ENCODE measurements at regions not wholly inside any gene's neighbourhood (a gene's known extent, or its start where the extent isn't known, plus 50 kb on each side); places are given as distances from the start of the nearest gene placed in this dataset.
A peak's percentile ranks its signal among the peaks of the same experiment; 100 is the strongest.

DNA sequence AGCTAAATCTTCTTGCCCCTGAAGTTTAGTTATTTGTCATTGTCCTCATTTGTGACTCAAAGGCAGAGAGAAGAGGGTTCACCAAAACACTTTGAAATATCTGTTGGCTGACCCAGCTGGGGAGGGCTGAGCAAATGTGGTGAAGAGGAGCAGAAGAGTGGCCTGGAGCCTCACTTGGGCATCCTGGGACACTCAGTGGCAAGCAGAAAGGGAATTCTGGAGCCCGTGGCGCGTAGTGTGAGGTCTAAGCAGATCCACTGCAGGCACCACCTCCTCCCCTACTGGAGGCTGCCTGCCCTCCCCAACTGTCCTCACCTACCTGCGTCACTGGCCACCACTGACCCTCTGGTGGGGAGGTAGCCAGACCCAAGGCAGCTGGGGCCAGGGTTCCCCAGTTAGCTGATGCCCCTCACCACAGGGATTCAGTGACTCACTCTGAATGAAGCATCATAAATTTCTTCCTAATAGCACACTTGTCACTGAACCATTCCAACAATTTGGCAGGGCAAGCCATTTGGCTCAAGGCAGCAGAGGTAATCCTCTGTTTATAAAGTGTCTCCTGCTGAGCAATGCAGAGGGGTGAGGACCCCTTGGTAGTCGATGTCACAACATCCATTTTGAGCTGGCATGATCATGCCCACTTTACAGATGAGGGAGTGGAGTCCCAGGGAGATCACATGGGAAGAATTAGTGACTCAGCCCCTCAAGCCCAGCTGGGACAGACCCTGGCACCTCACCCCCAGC, 80.3 kb downstream of the NENF start (continued):
- TF ChIP-seq, protein P1, sequence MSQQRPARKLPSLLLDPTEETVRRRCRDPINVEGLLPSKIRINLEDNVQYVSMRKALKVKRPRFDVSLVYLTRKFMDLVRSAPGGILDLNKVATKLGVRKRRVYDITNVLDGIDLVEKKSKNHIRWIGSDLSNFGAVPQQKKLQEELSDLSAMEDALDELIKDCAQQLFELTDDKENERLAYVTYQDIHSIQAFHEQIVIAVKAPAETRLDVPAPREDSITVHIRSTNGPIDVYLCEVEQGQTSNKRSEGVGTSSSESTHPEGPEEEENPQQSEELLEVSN (IDR thresholded peaks at IDR 0.05; ENCODE audit: borderline replicate concordance, low read depth) = 0 out of 2 replicates have a peak, but pooled peaks have one; percentile 28
- no peak for TF ChIP-seq NPAS2 (CRISPR knock-in tag; IDR thresholded peaks at IDR 0.05; ENCODE audit: borderline replicate concordance)
- TF ChIP-seq FOSB (CRISPR knock-in tag; IDR thresholded peaks at IDR 0.05) = no peak
- no peak for TF ChIP-seq FOXS1 (CRISPR knock-in tag; IDR thresholded peaks at IDR 0.05)
- TF ChIP-seq RAD21 (conservative IDR thresholded peaks at IDR 0.05 in 1 of 2, IDR thresholded peaks at IDR 0.05 in 1 of 2) = no peak
- no peak for TF ChIP-seq EHMT2 (IDR thresholded peaks at IDR 0.05; ENCODE audit: low read depth)
- no peak for TF ChIP-seq RFX5 (IDR thresholded peaks at IDR 0.05)
- TF ChIP-seq RARB (CRISPR knock-in tag; IDR thresholded peaks at IDR 0.05) = no peak
- no peak for TF ChIP-seq POLR2AphosphoS2 (conservative IDR thresholded peaks at IDR 0.05; ENCODE audit: low read length)
- TF ChIP-seq, protein P2, sequence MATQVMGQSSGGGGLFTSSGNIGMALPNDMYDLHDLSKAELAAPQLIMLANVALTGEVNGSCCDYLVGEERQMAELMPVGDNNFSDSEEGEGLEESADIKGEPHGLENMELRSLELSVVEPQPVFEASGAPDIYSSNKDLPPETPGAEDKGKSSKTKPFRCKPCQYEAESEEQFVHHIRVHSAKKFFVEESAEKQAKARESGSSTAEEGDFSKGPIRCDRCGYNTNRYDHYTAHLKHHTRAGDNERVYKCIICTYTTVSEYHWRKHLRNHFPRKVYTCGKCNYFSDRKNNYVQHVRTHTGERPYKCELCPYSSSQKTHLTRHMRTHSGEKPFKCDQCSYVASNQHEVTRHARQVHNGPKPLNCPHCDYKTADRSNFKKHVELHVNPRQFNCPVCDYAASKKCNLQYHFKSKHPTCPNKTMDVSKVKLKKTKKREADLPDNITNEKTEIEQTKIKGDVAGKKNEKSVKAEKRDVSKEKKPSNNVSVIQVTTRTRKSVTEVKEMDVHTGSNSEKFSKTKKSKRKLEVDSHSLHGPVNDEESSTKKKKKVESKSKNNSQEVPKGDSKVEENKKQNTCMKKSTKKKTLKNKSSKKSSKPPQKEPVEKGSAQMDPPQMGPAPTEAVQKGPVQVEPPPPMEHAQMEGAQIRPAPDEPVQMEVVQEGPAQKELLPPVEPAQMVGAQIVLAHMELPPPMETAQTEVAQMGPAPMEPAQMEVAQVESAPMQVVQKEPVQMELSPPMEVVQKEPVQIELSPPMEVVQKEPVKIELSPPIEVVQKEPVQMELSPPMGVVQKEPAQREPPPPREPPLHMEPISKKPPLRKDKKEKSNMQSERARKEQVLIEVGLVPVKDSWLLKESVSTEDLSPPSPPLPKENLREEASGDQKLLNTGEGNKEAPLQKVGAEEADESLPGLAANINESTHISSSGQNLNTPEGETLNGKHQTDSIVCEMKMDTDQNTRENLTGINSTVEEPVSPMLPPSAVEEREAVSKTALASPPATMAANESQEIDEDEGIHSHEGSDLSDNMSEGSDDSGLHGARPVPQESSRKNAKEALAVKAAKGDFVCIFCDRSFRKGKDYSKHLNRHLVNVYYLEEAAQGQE (IDR thresholded peaks at IDR 0.05) = no peak
- TF ChIP-seq ZC3H11A (IDR thresholded peaks at IDR 0.05) = no peak
- no peak for TF ChIP-seq CBX2 (IDR thresholded peaks at IDR 0.05; ENCODE audit: borderline replicate concordance, low read depth)
- TF ChIP-seq TFCP2L1 (CRISPR knock-in tag; IDR thresholded peaks at IDR 0.05) = no peak
- TF ChIP-seq MAZ (IDR thresholded peaks at IDR 0.05; ENCODE audit: borderline replicate concordance, low read depth, low read length) = no peak
- TF ChIP-seq PHF8 (IDR thresholded peaks at IDR 0.05; ENCODE audit: borderline replicate concordance, low read depth) = no peak
- TF ChIP-seq NR3C1 (IDR thresholded peaks at IDR 0.05) = no peak
- TF ChIP-seq GATA3 (IDR thresholded peaks at IDR 0.05; ENCODE audit: borderline replicate concordance) = peak; percentile 95
- no peak for TF ChIP-seq HOXA7 (CRISPR knock-in tag; IDR thresholded peaks at IDR 0.05)
- TF ChIP-seq, protein P3, sequence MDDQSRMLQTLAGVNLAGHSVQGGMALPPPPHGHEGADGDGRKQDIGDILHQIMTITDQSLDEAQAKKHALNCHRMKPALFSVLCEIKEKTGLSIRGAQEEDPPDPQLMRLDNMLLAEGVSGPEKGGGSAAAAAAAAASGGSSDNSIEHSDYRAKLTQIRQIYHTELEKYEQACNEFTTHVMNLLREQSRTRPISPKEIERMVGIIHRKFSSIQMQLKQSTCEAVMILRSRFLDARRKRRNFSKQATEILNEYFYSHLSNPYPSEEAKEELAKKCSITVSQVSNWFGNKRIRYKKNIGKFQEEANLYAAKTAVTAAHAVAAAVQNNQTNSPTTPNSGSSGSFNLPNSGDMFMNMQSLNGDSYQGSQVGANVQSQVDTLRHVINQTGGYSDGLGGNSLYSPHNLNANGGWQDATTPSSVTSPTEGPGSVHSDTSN (IDR thresholded peaks at IDR 0.05) = peak; percentile 86
- no peak for TF ChIP-seq HOXB13 (CRISPR knock-in tag; IDR thresholded peaks at IDR 0.05; ENCODE audit: low read depth)
- TF ChIP-seq HOXB5 (CRISPR knock-in tag; IDR thresholded peaks at IDR 0.05) = no peak
- TF ChIP-seq KDM5A (IDR thresholded peaks at IDR 0.05) = no peak
- TF ChIP-seq, protein P4, sequence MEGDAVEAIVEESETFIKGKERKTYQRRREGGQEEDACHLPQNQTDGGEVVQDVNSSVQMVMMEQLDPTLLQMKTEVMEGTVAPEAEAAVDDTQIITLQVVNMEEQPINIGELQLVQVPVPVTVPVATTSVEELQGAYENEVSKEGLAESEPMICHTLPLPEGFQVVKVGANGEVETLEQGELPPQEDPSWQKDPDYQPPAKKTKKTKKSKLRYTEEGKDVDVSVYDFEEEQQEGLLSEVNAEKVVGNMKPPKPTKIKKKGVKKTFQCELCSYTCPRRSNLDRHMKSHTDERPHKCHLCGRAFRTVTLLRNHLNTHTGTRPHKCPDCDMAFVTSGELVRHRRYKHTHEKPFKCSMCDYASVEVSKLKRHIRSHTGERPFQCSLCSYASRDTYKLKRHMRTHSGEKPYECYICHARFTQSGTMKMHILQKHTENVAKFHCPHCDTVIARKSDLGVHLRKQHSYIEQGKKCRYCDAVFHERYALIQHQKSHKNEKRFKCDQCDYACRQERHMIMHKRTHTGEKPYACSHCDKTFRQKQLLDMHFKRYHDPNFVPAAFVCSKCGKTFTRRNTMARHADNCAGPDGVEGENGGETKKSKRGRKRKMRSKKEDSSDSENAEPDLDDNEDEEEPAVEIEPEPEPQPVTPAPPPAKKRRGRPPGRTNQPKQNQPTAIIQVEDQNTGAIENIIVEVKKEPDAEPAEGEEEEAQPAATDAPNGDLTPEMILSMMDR (IDR thresholded peaks at IDR 0.05) = no peak
- no peak for TF ChIP-seq SREBF2 (IDR thresholded peaks at IDR 0.05)
- 0 out of 2 replicates have a peak, but pooled peaks have one; percentile 55 for TF ChIP-seq RCOR1 (IDR thresholded peaks at IDR 0.05; ENCODE audit: low read depth, low read length)
- TF ChIP-seq CEBPB (IDR thresholded peaks at IDR 0.05) = peak; percentile 45 to 86; a peak in 3 of 4 replicates
- no peak for TF ChIP-seq ZFP36 (IDR thresholded peaks at IDR 0.05; ENCODE audit: borderline replicate concordance, partially characterized antibody)
- TF ChIP-seq HDAC2 (IDR thresholded peaks at IDR 0.05) = 0 out of 2 replicates have a peak, but pooled peaks have one; percentile 57
- TF ChIP-seq POLR2A (IDR thresholded peaks at IDR 0.05; ENCODE audit: low read length) = no peak
- peak; percentile 65; the same call in 1 of the 2 replicates for TF ChIP-seq KDM1A (IDR thresholded peaks at IDR 0.05; ENCODE audit: low read depth)
- peak; percentile 80 for TF ChIP-seq JUNB (IDR thresholded peaks at IDR 0.05)

Measured in A549 (cell line).